ENCODE measurements at regions not wholly inside any gene's neighbourhood (a gene's known extent, or its start where the extent isn't known, plus 50 kb on each side); places are given as distances from the start of the nearest gene placed in this dataset.

GRCh38 chr2:212596688-212597087 lies 58.1 kb upstream of the ERBB4 start:
- TF ChIP-seq CTCF (IDR thresholded peaks at IDR 0.05) (no peak), POLR2A (IDR thresholded peaks at IDR 0.05) (no peak)

Measured in transverse colon (tissue), 3 donors.